DMS153 (cell line): ENCODE measurements at regions not wholly inside any gene's neighbourhood (a gene's known extent, or its start where the extent isn't known, plus 50 kb on each side); places are given as distances from the start of the nearest gene placed in this dataset.
A peak's percentile ranks its signal among the peaks of the same experiment; 100 is the strongest.
"Not testable (repeated sequence)": the region's sequence is repeated elsewhere in the genome, so short reads cannot be mapped to it uniquely, and the experiment has no call there.

ENCODE experiments used
- DNase-seq: peaks from one replicate; lab custom pipeline; 2025; lab: John Stamatoyannopoulos, UW

DNA sequence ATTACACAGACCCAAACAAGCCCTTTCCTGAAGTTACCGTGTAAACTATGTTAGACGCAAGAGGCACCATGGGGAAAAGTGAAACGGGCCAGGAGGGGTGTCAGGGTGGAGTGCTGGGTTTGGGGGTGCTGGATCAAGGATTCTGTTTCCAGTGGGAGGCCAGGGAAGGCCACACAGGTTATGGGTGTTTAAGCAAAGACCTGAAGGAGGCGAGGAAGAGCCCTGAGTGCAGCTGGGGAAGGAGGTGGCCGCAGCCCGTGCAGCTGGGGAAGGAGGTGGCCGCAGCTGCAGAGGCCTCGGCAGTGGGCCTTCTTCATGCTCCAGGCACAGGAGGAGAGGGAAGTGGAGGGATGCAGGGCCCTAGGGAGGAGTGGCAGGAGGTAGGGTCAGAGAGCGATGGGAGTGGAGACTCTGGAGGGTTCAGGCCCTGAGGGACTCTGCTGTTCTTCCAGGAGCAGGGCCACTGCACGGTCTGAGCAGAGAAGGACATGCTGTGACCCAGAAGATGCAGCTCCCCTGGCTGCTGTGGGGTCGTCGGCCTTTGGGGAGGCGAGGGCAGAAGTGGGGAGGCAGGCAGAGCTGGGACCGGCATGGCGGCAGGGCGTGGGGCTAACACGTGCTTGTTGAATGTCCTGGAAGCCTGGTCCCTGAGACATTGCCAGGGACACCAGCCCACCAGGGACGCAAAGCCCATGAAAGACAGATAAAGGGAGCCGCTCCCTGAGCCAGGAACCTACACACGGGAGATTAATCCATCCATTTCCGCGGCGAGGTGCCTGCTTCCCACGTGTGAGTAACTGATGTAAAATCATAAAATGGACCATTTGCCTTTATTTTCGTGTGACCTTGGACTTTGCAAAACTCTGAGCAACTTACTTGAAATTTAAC is 1049.1 kb downstream of the BRD1 start:
- no peak for DNase-seq

DNA sequence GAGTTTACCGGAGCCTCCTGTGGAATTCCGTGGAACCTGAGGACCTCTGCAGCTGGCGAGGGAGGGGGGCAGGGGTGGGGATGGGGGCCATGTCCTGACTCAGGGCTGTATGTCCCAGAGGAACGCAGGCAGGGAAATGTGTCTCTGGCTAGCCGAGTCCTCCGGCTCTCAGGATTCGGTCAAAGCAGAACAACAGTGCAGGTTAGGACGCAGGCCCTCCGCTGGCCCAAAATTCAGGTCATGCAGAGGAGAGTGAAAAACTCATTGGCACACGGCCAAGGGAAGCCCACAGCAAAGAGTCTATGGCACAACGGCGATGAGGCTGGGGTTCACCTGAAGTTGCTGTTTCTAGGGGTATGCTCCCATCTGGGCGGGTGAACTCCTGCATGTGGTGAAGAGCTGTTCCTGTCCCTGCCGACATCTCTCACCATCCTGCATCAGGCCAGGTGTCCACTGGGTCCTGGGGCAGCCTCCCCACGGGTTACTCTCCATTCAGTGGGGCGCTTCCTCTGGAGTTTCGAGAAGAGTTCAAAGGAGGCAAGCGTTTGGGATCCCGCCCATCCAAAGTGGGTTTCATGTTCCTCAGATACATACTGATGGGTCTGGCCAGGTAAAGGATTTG is 1055.3 kb downstream of the BRD1 start:
- DNase-seq, result no peak

DNA sequence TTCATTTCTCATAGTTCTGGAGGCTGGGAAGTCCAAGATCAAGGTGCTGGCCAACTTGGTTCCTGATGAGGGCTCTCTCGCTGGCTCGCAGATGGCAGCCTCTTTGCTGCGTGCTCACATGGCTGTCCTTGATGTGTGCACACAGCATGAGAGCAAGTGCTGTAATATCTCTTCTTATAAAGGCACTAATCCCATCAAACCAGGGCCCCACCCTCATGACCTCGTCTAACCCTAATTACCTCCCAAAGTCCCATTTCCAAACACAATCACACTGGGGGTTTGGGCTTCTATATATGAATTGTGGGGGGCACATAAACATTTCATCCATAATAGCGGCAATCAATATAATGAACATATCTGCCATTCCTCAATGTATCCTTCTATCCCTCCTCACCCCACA is 1062.1 kb downstream of the BRD1 start:
- no peak for DNase-seq

DNA sequence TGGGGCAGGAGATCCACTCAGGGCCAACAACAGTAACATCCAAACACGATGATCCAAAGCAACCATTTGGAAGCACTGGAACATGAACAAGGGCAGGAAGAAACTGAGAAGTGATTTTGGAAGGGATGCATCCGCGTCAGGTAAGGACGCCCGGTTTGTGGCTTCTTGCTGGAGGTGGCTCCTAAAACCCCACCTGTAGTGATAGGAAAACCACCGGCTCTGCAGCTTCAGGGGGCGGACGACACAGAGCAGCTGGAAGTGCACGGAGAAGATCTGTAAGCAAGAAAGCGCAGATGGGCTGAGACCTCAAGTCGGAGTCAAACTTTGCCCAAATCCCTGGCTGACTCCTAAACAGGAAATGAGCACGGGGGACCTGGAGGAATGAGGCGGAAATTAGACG is 1066.1 kb downstream of the BRD1 start:
- no peak for DNase-seq

DNA sequence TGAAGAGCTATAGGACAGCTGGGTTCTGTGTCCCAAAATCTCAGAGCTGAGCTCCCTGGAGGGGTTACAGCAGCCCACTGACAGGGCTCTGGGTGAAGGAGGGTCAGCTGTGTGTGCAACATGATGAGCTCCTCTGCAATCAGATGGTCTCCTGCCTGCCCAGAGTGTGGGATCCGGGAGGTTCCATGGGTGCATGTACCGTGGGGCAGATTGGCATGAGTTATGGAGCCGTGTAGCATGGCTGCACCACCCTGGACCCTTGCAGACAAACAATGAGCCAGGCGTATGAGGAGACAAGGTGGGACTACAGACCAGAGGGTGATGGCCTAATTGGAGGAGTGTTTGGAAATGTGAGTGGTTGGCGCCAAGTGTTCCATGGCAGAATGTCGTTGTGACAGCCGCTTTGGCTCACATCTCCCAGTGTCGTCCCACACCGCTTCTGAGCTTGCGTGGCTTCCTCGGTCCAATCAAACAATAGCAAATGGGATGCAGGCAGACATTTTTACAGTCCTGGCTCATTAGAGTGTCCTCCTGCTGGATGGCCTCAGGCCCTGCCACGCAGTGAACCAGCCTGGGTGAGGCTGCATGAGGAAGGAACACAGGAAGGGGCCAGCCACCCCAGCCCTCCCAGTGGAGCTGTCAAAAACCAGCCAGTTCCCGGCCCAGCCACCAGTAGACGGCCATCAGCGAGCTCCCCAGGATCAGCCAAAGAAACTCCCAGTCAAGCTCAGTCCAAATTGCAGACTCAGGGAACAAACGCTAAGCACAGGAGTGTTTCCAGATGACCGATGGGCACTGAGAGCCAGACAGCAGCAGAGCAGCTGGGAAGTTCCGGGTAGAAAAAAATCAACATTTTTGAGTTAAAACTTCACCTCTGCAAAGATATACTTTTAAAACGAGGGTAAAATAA is 1066.9 kb downstream of the BRD1 start:
- no peak for DNase-seq

DNA sequence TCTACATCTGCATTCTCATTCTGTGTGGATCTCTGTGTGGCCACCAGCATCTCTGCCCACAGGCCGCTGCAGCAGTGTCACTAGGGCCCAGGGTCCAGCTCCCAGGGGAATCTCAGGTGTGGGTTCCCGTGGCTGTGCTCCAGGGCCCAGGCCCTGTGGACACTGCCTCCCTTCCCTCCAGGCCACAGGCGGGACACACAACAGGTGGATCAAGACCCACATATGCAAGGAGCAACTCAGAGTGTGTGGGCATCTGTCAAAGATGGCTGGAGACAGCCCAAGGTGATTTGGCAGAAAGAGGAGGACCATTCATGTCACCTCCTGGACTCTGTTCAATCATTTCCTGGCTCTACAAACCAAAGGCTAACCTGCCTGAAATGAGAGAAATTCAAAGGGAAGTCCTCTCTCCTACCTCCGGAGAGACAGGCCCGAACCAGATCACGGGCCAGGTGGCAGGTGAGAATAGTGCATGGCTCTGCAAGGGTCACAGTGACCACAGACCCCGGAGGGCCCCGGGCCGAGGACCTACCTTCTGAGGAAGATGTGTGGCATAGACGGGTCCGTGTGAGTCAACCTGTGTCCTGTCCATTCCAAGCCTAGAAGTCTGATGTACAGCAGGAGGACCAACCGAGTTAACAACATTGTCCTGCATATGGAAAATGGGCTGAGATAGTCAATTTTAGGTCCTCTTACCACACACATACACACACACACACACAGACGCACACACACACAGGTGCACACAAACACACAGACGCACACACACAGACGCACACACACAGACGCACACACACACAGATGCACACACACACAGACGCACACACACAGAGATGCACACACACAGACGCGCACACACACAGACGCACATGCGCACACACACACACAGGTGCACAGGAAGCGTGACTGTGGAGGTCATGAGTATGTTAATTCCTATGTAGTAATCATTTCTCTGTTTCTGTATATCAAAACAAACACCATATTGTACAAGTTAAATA is 1068.5 kb downstream of the BRD1 start:
- DNase-seq, result no peak

DNA sequence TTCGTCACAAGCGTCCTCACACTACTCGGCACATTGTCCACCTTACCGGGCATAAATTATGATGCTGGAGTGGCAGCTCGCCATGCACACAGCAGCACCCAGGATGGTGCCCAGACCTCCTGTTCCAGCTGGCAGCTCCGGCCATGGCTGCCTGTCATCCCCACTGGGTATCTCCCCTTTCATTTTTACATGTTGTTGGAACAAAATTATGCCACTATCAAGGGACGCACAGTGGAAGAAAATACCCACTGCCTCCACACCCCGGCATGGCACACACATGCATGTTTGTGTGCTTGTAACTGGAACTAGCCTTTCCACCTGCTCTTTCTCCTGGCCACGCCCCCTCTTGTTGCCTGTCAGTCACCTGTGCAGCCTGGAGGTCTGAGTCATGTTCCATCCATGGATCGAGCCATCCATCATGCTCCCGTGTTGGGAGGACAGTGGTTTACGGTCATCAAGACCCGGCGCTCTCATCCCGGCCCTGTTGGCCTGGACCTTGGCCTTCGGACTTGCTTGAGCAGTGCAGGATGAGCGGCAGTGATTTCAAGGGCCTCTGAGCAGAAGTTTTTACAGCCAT is 1069.6 kb downstream of the BRD1 start:
- peak; percentile 65 for DNase-seq

DNA sequence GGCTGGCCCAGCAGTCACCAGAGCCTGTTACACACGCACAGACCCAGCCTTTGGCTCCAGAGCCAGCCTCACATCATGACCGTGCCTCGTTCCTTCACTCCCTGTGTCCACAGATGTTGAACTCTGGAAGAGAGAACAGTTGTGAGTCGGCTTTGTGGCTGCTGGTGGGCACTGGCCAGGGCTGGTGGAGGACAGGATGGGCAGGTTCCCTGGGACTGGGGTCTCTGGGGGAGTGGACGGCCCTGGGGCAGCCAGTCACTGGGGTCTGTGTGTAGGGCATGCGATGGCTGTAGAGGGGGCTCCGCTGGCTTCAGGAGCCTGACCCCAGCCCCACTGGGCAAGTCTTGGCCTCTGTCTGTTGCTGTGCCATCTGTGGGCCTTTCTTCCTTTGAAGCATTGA is 1070.1 kb downstream of the BRD1 start:
- DNase-seq, result no peak

DNA sequence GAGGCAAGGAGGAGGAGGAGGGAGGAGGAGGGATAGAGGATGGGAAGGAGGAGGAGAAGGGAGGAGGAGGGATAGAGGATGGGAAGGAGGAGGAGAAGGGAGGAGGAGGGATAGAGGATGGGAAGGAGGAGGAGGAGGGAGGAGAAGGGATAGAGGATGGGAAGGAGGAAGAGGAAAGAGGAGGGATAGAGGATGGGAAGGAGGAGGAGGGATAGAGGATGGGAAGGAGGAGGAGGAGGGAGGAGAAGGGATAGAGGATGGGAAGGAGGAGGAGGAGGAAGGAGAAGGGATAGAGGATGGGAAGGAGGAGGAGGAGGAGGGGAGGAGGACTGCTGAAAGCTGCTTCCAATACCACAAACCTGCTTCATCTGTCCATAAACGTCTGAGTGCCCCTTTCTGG is 1070.5 kb downstream of the BRD1 start:
- not testable (repeated sequence) for DNase-seq

DNA sequence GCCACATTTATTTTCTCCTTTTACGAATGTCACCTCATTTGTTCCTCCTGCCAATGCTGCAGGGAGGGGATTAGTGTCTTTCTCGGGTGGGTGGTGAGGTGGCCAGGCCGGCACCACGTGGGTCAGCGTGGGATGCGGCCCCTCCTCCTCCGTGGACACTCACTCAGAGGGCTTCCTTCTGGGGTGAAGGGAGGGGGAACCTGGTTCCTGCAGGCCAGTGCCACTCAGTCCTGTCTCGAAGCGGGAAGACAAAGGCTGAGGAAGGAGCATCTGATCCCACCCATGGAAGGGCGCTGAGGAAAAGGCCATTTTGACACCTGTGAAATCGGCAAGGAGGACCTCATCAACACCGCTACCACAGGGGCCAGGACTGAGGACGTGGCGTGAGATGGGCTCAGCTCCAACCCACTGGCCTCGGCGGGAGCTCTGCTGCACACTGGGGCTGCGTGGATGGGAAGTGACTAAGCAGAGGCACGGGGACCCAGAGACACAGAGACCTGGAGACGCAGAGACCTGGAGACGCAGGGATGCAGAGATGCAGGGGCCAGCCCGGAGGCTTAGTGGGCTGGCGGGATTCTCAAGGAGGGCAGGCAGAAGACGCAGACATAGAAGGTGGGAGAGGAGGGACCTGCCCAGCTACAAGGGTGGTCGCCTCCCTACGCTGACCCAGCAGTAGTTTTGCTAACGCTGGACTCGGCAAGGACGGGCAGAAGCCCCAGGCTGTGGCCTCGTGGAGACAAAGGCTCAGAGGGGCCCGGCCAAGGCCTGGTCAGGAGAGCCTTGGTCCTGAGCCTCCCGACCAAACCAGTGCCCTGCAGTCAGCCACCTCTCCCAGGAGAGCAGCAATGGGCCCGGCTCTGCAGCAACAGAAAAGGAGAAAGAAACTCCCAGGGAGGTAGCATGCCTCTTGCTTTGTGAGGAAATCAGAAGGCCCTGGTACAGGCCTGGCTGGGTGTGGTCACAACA is 1071.2 kb downstream of the BRD1 start:
- DNase-seq, result no peak

DNA sequence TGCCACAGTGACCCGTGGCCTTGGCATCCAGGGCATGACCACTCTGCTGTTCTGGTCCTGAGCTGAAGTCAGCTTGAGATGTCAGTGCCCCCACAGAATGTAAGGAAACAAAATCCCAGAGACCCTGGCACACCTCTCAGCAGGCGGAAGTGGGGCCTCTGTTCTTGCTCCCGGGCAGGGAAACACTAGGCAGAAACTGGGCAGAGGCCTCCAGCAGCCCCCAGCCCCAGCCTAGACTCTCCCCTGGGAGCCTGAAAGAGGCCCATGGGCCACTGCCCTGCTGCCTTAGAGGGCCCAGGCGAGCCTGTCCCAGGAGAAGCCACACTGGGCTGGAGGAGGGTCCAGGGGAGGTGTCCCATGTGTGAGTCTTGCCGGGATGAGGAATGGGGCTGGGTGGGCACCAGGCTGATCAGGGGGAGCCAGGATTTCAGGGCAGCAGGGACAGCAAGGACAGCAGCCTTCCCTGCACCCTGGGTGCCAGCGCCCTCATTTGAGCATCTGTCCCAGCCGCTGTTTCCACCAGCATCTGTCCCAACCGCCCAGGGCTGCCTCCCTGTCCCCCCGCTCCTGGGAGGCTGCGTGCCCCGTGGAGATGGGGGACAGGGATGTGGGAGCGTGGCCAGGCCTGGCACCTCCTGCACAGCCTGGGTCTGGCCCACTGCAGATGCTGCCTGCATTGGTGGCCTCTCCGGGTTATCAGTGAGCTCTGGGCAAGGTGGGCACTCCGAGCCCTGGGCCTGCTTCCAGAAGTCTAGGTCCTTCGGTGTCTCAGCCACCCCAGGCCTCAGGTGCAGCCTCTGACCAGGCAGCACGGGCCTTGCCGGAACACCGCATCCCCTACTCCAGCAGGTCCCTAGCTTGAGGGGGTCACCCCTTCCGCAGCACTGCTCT is 1072.4 kb downstream of the BRD1 start:
- no peak for DNase-seq

DNA sequence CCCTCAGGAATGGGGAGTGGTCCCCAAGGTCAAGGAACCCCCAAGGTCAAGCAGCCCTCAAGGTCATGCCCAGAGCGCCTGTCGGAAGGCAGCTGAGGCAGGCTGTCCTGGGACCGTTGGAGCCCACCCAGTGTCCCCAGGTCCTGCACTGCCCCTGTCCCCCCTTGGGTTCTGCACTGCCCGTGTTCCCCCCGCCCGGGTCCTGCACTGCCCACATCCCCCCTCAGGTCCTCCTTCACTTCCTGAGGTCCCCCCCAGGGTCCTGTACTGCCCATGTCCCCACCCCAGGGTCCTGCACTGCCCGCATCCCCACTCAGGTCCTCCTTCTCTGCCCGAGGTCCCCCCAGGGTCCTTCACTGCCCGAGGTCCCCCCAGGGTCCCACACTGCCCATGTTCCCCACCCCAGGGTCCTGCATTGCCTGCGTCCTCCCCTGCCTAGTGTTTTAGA is 1073.0 kb downstream of the BRD1 start:
- DNase-seq, result no peak

DNA sequence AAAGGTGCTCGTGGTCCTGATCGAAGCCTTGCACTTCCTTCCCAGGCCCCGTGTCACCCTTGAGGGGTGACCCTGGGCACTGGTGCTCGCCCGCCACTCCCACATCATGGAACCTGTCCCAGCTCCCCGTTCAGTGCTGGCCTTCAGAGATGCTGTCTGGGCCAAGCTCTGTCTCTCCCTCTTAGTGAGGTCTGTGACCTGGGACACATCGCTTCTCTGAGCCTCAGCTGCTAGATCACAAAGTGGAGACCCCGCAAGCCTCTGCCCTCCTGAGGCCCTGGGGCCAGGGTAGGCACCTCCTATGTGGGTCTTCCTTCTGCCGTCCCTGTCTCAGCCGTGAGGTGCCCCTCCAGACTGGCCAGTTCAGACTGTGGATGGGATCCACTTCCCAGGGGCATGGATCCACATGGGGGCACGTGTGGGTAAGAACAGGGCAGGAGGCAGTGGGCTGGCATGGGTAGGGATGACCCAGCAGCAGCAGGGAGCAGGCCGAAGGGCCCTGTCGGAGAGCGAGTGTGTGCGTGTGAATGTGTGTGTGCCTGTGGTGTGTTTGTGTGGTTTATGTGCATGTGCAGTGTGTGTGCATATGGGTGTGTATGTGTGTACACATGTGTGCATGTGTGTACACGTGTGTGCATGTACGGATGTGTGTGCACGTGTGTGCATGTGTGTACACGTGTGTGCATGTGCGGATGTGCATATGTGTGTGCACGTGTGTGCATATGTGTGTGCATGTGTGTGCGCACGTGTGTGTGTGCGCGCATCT is 1073.7 kb downstream of the BRD1 start:
- no peak for DNase-seq

DNA sequence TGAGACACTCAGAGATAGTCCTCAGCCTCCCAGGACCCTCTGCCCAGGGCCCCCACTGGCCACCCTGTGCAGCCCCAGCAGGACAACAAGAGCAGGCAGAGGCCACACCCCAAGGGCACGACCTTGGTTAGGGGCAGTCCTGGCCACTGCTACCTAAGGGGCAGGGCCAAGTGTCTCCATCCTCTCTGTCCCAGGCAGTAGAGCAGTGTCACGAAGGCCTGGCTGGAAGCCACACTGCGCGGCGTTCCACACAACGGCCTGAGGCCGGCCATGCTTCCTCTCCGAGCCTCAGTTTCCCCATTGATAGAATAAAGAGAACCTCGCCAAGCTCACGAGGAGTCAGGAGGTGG is 1074.3 kb downstream of the BRD1 start:
- DNase-seq, result no peak

DNA sequence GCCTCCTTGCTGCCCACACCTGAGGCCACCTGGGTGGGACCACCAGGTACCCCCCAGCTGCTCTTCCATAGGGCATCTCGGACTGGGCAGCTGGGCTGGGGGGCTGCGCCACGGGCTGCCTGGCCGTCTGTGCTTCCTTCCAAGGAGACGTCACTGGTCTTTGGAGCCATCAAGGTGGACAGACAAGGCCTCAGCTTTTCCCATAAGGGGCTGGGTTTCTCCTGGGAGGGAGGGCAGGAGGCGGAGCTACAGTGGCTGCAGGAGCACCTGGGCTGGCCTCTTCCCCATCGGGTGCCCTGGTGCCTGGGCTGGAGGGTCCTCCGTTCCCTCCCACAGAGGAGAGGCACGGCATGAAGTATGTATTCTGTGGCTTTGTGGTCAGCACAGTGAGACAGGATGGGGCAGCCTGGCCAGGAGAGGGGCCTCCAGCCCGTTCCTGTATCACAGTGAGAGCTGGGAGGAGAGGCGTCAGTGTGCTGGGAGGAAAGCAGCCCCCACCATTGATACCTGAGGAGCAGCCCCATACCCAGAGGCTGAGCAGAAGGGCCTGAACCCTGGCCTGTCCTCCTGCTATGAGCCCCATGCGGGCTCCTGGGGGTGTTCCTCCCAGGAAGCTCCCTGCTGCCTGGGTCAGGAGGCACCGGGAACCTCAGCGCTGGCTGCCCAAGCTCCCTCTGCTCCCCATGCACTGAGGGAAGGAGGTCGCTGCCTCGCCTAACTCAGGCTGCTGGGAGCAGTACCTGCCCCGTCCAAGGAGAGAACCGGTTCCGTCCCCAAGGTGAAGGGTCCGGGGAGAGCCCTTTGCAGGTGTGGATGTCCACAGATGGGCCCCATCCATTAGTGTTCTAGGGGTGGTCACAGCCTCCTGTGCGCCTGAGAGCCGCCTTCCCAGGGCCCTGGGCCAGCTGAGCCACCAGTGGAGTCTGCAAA is 1075.0 kb downstream of the BRD1 start:
- DNase-seq, result no peak

DNA sequence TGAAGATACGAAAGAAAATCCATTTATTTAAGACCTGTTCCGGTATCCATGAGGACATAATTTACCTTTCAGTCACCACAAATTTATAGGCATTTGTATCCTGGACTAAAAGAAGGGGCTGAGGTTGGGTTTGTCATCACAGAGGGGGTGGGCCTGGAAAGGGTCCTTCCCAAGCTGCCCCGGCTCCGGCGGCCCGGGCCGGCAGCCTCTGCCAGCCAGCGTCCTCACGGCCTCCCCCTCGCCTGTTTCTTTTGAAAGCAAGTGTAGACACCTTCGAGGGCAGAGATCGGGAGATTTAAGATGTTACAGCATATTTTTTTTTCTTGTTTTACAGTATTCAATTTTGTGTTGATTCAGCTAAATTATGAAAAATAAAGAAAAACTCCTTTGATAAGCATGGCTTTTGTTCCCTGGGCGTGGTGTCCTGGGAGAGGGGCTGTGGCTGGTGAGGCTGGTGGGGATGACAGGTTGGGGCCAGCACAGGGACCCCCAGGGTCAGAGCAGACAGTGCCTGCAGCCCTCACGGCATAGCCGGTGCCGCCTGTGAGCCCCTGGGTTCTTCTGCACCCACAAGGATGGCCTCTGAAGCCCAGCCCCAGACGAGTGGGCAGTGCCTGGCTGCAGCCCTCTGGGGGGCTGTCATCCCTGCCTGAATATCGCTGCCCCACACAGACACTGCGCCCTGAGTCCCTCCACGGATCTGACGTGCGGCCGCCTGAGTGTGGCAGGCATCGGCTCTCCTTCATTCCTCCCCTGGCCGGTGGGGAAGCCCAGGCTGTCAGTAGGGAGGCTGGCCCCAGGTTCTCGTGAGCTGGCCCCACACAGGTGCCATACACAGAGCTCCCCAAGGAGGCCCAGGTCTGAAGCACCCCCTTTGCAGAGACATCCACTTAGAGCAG is 1075.9 kb downstream of the BRD1 start:
- no peak for DNase-seq
